Esophagus squamous epithelium (tissue), 4 donors: ENCODE measurements at regions not wholly inside any gene's neighbourhood (a gene's known extent, or its start where the extent isn't known, plus 50 kb on each side); places are given as distances from the start of the nearest gene placed in this dataset.

Experiments
- POLR2A ChIP-seq, 4 donors: fragments of 450-650 bp; IDR thresholded peaks; one replicate each; pipeline ENCODE4 v1.6.1; 2017; ENCODE audit warnings: antibody characterized with exemption in 4 of 4, mild to moderate bottlenecking in 4 of 4, moderate library complexity in 3 of 4
- TF ChIP-seq, protein P1 (sequence below), 6 experiments: fragments of 450-650 bp in 4 of 6; fragments of 200-600 bp in 2 of 6; sonication (generic) in 2 of 6; IDR thresholded peaks; one replicate each; pipeline ENCODE4 v1.5.1; 2016 to 2019; ENCODE audit warnings: antibody characterized with exemption in 6 of 6, mild to moderate bottlenecking in 4 of 6, moderate library complexity in 4 of 6

GRCh38 chr6:19009769-19010168, 622.6 kb downstream of the RNF144B start:
- TF ChIP-seq, protein P1, sequence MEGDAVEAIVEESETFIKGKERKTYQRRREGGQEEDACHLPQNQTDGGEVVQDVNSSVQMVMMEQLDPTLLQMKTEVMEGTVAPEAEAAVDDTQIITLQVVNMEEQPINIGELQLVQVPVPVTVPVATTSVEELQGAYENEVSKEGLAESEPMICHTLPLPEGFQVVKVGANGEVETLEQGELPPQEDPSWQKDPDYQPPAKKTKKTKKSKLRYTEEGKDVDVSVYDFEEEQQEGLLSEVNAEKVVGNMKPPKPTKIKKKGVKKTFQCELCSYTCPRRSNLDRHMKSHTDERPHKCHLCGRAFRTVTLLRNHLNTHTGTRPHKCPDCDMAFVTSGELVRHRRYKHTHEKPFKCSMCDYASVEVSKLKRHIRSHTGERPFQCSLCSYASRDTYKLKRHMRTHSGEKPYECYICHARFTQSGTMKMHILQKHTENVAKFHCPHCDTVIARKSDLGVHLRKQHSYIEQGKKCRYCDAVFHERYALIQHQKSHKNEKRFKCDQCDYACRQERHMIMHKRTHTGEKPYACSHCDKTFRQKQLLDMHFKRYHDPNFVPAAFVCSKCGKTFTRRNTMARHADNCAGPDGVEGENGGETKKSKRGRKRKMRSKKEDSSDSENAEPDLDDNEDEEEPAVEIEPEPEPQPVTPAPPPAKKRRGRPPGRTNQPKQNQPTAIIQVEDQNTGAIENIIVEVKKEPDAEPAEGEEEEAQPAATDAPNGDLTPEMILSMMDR (IDR thresholded peaks at IDR 0.05) = no peak
- TF ChIP-seq POLR2A (IDR thresholded peaks at IDR 0.05) = no peak
